Tibial nerve (tissue), 4 donors: ENCODE measurements at regions not wholly inside any gene's neighbourhood (a gene's known extent, or its start where the extent isn't known, plus 50 kb on each side); places are given as distances from the start of the nearest gene placed in this dataset.
"Not testable (repeated sequence)": the region's sequence is repeated elsewhere in the genome, so short reads cannot be mapped to it uniquely, and the experiment has no call there.

Source experiments
- CTCF ChIP-seq, 5 experiments: fragments of 200-600 bp in 3 of 5; fragments of 450-650 bp in 2 of 5; sonication (generic) in 3 of 5; IDR thresholded peaks; one replicate each; pipeline ENCODE4 v1.5.1; 2016 to 2019; ENCODE audit warnings: antibody characterized with exemption in 5 of 5, mild to moderate bottlenecking in 3 of 5, moderate library complexity in 2 of 5
- EP300 ChIP-seq, 2 donors: sonication (generic); formaldehyde crosslinking; IDR thresholded peaks; one replicate each; pipeline ENCODE4 v1.6.1; 2017; ENCODE audit warnings: antibody characterized with exemption in 2 of 2, mild to moderate bottlenecking in 1 of 2

DNA sequence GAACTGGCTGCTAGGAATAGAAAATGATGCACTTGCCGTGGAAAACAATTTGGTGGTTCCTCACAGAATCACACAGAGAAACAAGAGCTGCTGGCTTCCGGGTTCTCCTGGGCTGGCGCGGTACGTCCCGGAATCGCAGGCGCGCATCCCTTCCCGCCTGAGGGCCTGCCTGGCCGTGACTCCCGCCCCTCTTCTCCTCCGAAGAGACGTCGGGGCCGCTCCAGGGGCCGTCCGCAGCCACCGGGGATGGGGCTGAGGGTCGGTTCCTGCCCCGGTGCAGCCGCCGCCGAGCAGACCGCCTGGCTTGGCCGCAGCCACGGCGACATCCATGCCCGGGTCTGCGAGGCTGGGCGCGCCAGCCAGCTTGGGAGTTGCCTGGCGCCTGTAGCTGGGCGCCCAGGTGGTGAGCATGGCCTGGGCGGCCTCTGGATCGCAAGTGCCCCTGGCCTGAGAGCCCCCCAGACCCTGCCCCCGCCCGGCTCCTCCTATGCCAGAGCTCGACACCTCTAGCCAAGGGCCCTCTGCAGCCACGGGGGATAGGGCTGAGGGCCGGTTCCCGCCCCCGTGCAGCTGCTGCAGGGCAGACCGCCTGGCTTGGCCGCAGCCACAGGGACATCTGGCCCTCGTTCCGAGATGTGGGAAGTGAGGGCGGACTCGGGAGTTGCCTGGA lies 83.9 kb upstream of the ZNG1F start:
- TF ChIP-seq CTCF, EP300 (IDR thresholded peaks at IDR 0.05): not testable (repeated sequence)
